ENCODE measurements at regions not wholly inside any gene's neighbourhood (a gene's known extent, or its start where the extent isn't known, plus 50 kb on each side); places are given as distances from the start of the nearest gene placed in this dataset.

- H3K9me3 ChIP-seq (ENCODE audit: control insufficient read depth, low read length, poor library complexity, severe bottlenecking) = no peaks in the 10 kb centered on the region
- Mint-ChIP-seq H3K27me3 (peaks cover 54% of the 10 kb centered on the region), H3K4me3 (peak overlapping the region; percentile 80), H3K4me1 (peaks cover 4% of the 10 kb centered on the region), H3K36me3 (ENCODE audit: low read depth) (peaks cover 2% of the 10 kb centered on the region), H3K27ac (no peak overlapping the region)
- ATAC-seq (no peak), DNase-seq (no peak)
Measured at GRCh38 chr19:33904681-33905080, 108.0 kb downstream of the KCTD15 start.

- H3K27ac Mint-ChIP-seq = peak overlapping the region; percentile 72
- ATAC-seq (no peak), DNase-seq (no peak)
- H3K4me1 Mint-ChIP-seq = peaks cover 4% of the 10 kb centered on the region
- peak overlapping the region; percentile 80 for H3K4me3 Mint-ChIP-seq
- peaks cover 2% of the 10 kb centered on the region for H3K36me3 Mint-ChIP-seq (ENCODE audit: low read depth)
- no peaks in the 10 kb centered on the region for H3K9me3 ChIP-seq (ENCODE audit: control insufficient read depth, low read length, poor library complexity, severe bottlenecking)
- H3K27me3 Mint-ChIP-seq = peaks cover 51% of the 10 kb centered on the region
Measured at GRCh38 chr19:33905473-33905936, 108.8 kb downstream of the KCTD15 start.

- H3K4me1 Mint-ChIP-seq = peaks cover 4% of the 10 kb centered on the region
- peaks cover 45% of the 10 kb centered on the region for H3K27me3 Mint-ChIP-seq
- no peaks in the 10 kb centered on the region for H3K9me3 ChIP-seq (ENCODE audit: control insufficient read depth, low read length, poor library complexity, severe bottlenecking)
- no peaks in the 10 kb centered on the region for H3K36me3 Mint-ChIP-seq (ENCODE audit: low read depth)
- ATAC-seq (peak; percentile 28), DNase-seq (no peak)
- H3K4me3 Mint-ChIP-seq = peak overlapping the region; percentile 80
- H3K27ac Mint-ChIP-seq = no peak overlapping the region
Measured at GRCh38 chr19:33905937-33906577, 109.4 kb downstream of the KCTD15 start.

- no peaks in the 10 kb centered on the region for H3K9me3 ChIP-seq (ENCODE audit: control insufficient read depth, low read length, poor library complexity, severe bottlenecking)
- DNase-seq (no peak), ATAC-seq (peak; percentile 14)
- Mint-ChIP-seq H3K4me3 (peak overlapping the region; percentile 52), H3K27me3 (peaks cover 42% of the 10 kb centered on the region), H3K36me3 (ENCODE audit: low read depth) (no peaks in the 10 kb centered on the region), H3K4me1 (peaks cover 4% of the 10 kb centered on the region), H3K27ac (no peak overlapping the region)
Measured at GRCh38 chr19:33906578-33907335, 110.1 kb downstream of the KCTD15 start.

GRCh38 chr19:33910922-33911321 lies 114.3 kb downstream of the KCTD15 start:
- H3K9me3 ChIP-seq (ENCODE audit: control insufficient read depth, low read length, poor library complexity, severe bottlenecking) = no peaks in the 10 kb centered on the region
- ATAC-seq = no peak
- H3K27ac Mint-ChIP-seq = no peak overlapping the region
- H3K27me3 Mint-ChIP-seq = peaks cover 57% of the 10 kb centered on the region
- H3K36me3 Mint-ChIP-seq (ENCODE audit: low read depth) = no peaks in the 10 kb centered on the region
- H3K4me1 Mint-ChIP-seq = no peaks in the 10 kb centered on the region
- H3K4me3 Mint-ChIP-seq = no peak overlapping the region
- no peak for DNase-seq

GRCh38 chr19:33914599-33914998 lies 117.9 kb downstream of the KCTD15 start:
- Mint-ChIP-seq H3K27ac (no peak overlapping the region), H3K4me1 (no peaks in the 10 kb centered on the region), H3K4me3 (no peak overlapping the region), H3K36me3 (ENCODE audit: low read depth) (no peaks in the 10 kb centered on the region), H3K27me3 (peaks cover 45% of the 10 kb centered on the region)
- H3K9me3 ChIP-seq (ENCODE audit: control insufficient read depth, low read length, poor library complexity, severe bottlenecking) = no peaks in the 10 kb centered on the region
- DNase-seq (no peak), ATAC-seq (no peak)

GRCh38 chr19:33916792-33917191 lies 120.1 kb downstream of the KCTD15 start:
- H3K9me3 ChIP-seq (ENCODE audit: control insufficient read depth, low read length, poor library complexity, severe bottlenecking) = no peaks in the 10 kb centered on the region
- no peak for DNase-seq
- Mint-ChIP-seq H3K4me1 (no peaks in the 10 kb centered on the region), H3K27me3 (peaks cover 45% of the 10 kb centered on the region), H3K27ac (no peak overlapping the region), H3K4me3 (no peak overlapping the region), H3K36me3 (ENCODE audit: low read depth) (no peaks in the 10 kb centered on the region)
- no peak for ATAC-seq

- Mint-ChIP-seq H3K27me3 (peaks cover 28% of the 10 kb centered on the region), H3K27ac (no peak overlapping the region), H3K4me1 (no peaks in the 10 kb centered on the region), H3K36me3 (ENCODE audit: low read depth) (no peaks in the 10 kb centered on the region), H3K4me3 (no peak overlapping the region)
- DNase-seq (no peak), ATAC-seq (no peak)
- no peaks in the 10 kb centered on the region for H3K9me3 ChIP-seq (ENCODE audit: control insufficient read depth, low read length, poor library complexity, severe bottlenecking)
Measured at GRCh38 chr19:33919291-33919690, 122.6 kb downstream of the KCTD15 start.

- H3K4me3 Mint-ChIP-seq = no peak overlapping the region
- H3K4me1 Mint-ChIP-seq = no peaks in the 10 kb centered on the region
- no peak for DNase-seq
- no peaks in the 10 kb centered on the region for H3K9me3 ChIP-seq (ENCODE audit: control insufficient read depth, low read length, poor library complexity, severe bottlenecking)
- no peaks in the 10 kb centered on the region for H3K36me3 Mint-ChIP-seq (ENCODE audit: low read depth)
- no peak for ATAC-seq
- H3K27me3 Mint-ChIP-seq = peaks cover 30% of the 10 kb centered on the region
- H3K27ac Mint-ChIP-seq = no peak overlapping the region
Measured at GRCh38 chr19:33921165-33921564, 124.5 kb downstream of the KCTD15 start.

GRCh38 chr19:33926306-33926705 lies 129.6 kb downstream of the KCTD15 start:
- no peaks in the 10 kb centered on the region for H3K9me3 ChIP-seq (ENCODE audit: control insufficient read depth, low read length, poor library complexity, severe bottlenecking)
- Mint-ChIP-seq H3K4me3 (no peak overlapping the region), H3K27me3 (peaks cover 43% of the 10 kb centered on the region), H3K4me1 (peaks cover 2% of the 10 kb centered on the region), H3K36me3 (ENCODE audit: low read depth) (peaks cover 3% of the 10 kb centered on the region), H3K27ac (no peak overlapping the region)
- ATAC-seq (no peak), DNase-seq (no peak)

GRCh38 chr19:33927789-33928457 lies 131.3 kb downstream of the KCTD15 start:
- no peak overlapping the region for H3K4me3 Mint-ChIP-seq

GRCh38 chr19:33928458-33928950 lies 131.8 kb downstream of the KCTD15 start:
- no peak overlapping the region for H3K27ac Mint-ChIP-seq
- no peak for DNase-seq
- no peak overlapping the region for H3K4me3 Mint-ChIP-seq

More at GRCh38 chr19:33927789-33928457, 131.3 kb downstream of the KCTD15 start:
- no peaks in the 10 kb centered on the region for H3K9me3 ChIP-seq (ENCODE audit: control insufficient read depth, low read length, poor library complexity, severe bottlenecking)
- DNase-seq (no peak), ATAC-seq (no peak)
- Mint-ChIP-seq H3K36me3 (ENCODE audit: low read depth) (peaks cover 3% of the 10 kb centered on the region), H3K4me1 (peaks cover 2% of the 10 kb centered on the region), H3K27me3 (peaks cover 43% of the 10 kb centered on the region), H3K27ac (no peak overlapping the region)

GRCh38 chr19:33933931-33934330 lies 137.3 kb downstream of the KCTD15 start:
- Mint-ChIP-seq H3K4me3 (no peak overlapping the region), H3K4me1 (no peaks in the 10 kb centered on the region), H3K36me3 (ENCODE audit: low read depth) (no peaks in the 10 kb centered on the region), H3K27me3 (peaks cover 20% of the 10 kb centered on the region), H3K27ac (no peak overlapping the region)
- no peak for ATAC-seq
- DNase-seq = no peak
- peaks cover 2% of the 10 kb centered on the region for H3K9me3 ChIP-seq (ENCODE audit: control insufficient read depth, low read length, poor library complexity, severe bottlenecking)

More at GRCh38 chr19:33928458-33928950, 131.8 kb downstream of the KCTD15 start:
- H3K36me3 Mint-ChIP-seq (ENCODE audit: low read depth) = peaks cover 3% of the 10 kb centered on the region
- no peak for ATAC-seq
- H3K4me1 Mint-ChIP-seq = peaks cover 2% of the 10 kb centered on the region
- H3K27me3 Mint-ChIP-seq = peaks cover 43% of the 10 kb centered on the region
- no peaks in the 10 kb centered on the region for H3K9me3 ChIP-seq (ENCODE audit: control insufficient read depth, low read length, poor library complexity, severe bottlenecking)

Measured in T-helper 17 cell (primary cell).